ENCODE measurements at regions not wholly inside any gene's neighbourhood (a gene's known extent, or its start where the extent isn't known, plus 50 kb on each side); places are given as distances from the start of the nearest gene placed in this dataset.

DNA sequence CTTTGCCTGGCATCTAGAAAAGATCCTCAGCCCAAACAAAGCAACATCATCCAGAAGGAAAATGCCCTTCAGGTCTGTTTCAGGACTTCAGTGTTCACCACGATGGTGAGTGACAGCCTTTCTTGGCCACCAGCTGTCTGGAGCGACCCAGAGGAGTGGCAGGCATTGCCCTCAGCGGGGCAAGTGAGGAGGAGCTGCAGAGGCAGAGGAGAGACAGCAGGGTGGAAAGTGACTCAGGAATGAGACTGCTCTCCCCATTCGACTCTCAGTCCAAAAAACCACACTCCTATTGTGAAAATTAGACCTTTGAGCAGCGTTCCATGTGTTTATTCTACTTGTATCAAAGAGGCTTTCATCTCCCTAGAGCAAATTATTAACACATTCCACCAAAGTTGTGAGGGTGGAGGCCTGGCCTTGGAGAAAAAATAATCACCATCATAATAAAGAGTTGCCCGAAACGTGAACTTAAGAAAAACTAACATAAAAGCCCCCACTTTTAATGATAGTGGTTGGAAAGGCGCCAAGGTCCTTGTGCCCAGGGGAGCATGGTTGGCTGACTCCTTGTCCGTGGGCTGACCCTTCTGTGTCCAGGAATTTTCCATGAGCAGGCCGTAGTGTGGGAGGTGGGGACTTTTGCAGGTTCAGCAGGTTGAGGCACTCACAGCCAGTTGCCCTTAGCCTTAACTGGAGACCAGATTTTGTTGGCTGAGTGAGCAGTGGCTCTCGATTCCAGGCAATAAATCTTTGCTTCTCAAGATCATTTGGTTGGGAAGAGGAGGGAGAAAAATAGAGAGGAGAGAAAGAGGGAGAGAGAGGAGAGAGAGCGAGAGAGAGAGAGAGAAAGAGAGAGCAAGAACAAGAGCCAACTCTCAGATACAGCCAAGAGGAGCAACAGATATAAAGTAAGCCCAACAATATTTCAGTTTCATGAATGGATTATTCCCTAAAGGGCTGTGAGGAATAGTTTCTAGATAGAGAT, 125.9 kb upstream of the ANKRD55 start (continued):
- TF ChIP-seq ESRRA (CRISPR knock-in tag; IDR thresholded peaks at IDR 0.05; ENCODE audit: low read depth) (peak; percentile 57; the same call in 1 of the 2 replicates), FOXP4 (CRISPR knock-in tag; IDR thresholded peaks at IDR 0.05) (peak; percentile 88), ZEB1 (IDR thresholded peaks at IDR 0.05; ENCODE audit: insufficient replicate concordance, low read depth) (peak; percentile 69), SMAD1 (CRISPR knock-in tag; IDR thresholded peaks at IDR 0.05; ENCODE audit: borderline replicate concordance, low read depth) (no peak), RBAK (CRISPR knock-in tag; IDR thresholded peaks at IDR 0.05) (no peak; the same call in 1 of the 2 replicates), MED8 (CRISPR knock-in tag; IDR thresholded peaks at IDR 0.05; ENCODE audit: insufficient replicate concordance) (peak; percentile 54), ZNF776 (CRISPR knock-in tag; IDR thresholded peaks at IDR 0.05) (no peak), NFAT5 (CRISPR knock-in tag; IDR thresholded peaks at IDR 0.05) (peak; percentile 89), MLLT10 (CRISPR knock-in tag; IDR thresholded peaks at IDR 0.05) (no peak), ZKSCAN5 (CRISPR knock-in tag; IDR thresholded peaks at IDR 0.05) (no peak), MYC (CRISPR knock-in tag; IDR thresholded peaks at IDR 0.05; ENCODE audit: borderline replicate concordance) (peak; percentile 56; the same call in 1 of the 2 replicates), RCOR2 (CRISPR knock-in tag; IDR thresholded peaks at IDR 0.05) (peak; percentile 87), YY1 (IDR thresholded peaks at IDR 0.05; ENCODE audit: insufficient read depth, insufficient replicate concordance, low read depth, low read length) (peak; percentile 82), ZNF552 (CRISPR knock-in tag; IDR thresholded peaks at IDR 0.05; ENCODE audit: borderline replicate concordance) (peak; percentile 45; the same call in 1 of the 2 replicates), ZNF34 (CRISPR knock-in tag; IDR thresholded peaks at IDR 0.05; ENCODE audit: borderline replicate concordance) (no peak), SAP130 (CRISPR knock-in tag; IDR thresholded peaks at IDR 0.05; ENCODE audit: low read depth) (peak; percentile 66), FOXJ3 (CRISPR knock-in tag; IDR thresholded peaks at IDR 0.05; ENCODE audit: borderline replicate concordance) (peak; percentile 88; the same call in 1 of the 2 replicates), KLF11 (CRISPR knock-in tag; IDR thresholded peaks at IDR 0.05) (peak; percentile 39; the same call in 1 of the 2 replicates), NCOA2 (CRISPR knock-in tag; IDR thresholded peaks at IDR 0.05) (peak; percentile 99), KDM1A (CRISPR knock-in tag; IDR thresholded peaks at IDR 0.05) (no peak)
- TF ChIP-seq, protein P1, sequence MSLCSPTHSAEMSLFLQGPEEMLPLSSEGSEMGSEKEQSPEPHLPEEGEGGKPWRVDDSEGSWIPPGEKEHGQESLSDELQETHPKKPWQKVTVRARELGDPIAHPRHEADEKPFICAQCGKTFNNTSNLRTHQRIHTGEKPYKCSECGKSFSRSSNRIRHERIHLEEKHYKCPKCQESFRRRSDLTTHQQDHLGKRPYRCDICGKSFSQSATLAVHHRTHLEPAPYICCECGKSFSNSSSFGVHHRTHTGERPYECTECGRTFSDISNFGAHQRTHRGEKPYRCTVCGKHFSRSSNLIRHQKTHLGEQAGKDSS (CRISPR knock-in tag; IDR thresholded peaks at IDR 0.05; ENCODE audit: borderline replicate concordance, low read depth): peak; percentile 81

Measured in HepG2 (cell line).